Neural progenitor cell (in vitro differentiated cells): ENCODE measurements at regions not wholly inside any gene's neighbourhood (a gene's known extent, or its start where the extent isn't known, plus 50 kb on each side); places are given as distances from the start of the nearest gene placed in this dataset.

Source experiments
- CTCF ChIP-seq: fragments of 200-600 bp; sonication (generic); IDR thresholded peaks from 2 replicates; pipeline ENCODE4 v1.5.1; 2017; ENCODE audit warnings: antibody characterized with exemption, mild to moderate bottlenecking
- EZH2 ChIP-seq: fragments of 200-600 bp; sonication (generic); IDR thresholded peaks from 2 replicates; pipeline ENCODE4 v1.6.1; 2017; ENCODE audit warnings: antibody characterized with exemption, mild to moderate bottlenecking, moderate library complexity
- EZH2phosphoT487 ChIP-seq: fragments of 200-600 bp; sonication (generic); IDR thresholded peaks from 2 replicates; pipeline ENCODE4 v1.6.1; 2017; ENCODE audit warnings: antibody characterized with exemption

- TF ChIP-seq CTCF (no peak), EZH2 (no peak), EZH2phosphoT487 (no peak)
Observed at GRCh38 chr6:16834242-16834641, 73.0 kb upstream of the ATXN1 start.
